ENCODE measurements at regions not wholly inside any gene's neighbourhood (a gene's known extent, or its start where the extent isn't known, plus 50 kb on each side); places are given as distances from the start of the nearest gene placed in this dataset.

DNA sequence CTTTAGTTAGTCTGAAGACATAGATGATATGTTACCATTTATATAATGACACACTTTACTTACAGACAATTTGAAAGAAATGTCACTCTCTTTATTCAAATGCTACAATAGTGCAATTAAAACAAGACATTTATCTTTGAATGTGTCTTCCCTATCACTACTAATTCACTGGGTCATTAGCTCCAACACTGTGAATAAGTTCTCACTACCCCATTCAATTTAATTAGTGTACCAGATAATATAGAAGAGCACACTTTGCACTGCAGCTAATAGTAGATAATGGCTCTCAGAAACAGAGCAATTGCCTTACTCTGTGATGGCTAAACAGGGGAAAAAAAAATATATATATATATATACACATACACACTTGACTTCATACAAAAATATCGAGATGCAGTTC, 497.0 kb downstream of the DTWD2 start:
- H2BK5ac ChIP-seq (ENCODE audit: low read length), result no peak overlapping the region
- no peak overlapping the region for H3K27ac ChIP-seq (replicated peaks; ENCODE audit: low read length)
- no peaks in the 10 kb centered on the region for H3K27me3 ChIP-seq (ENCODE audit: control insufficient read depth in 3 of 3, insufficient read depth in 3 of 3, low read depth in 1 of 3, low read length in 3 of 3)
- H4K8ac ChIP-seq (ENCODE audit: low read depth, low read length), result no peak overlapping the region
- H3K23ac ChIP-seq (ENCODE audit: low read depth, low read length, poor library complexity), result no peak overlapping the region
- H3K9me3 ChIP-seq (replicated peaks in 1 of 2; ENCODE audit: control insufficient read depth in 2 of 2, insufficient read depth in 1 of 2, low read depth in 1 of 2, low read length in 2 of 2), result no peaks in the 10 kb centered on the region
- no peak overlapping the region for H4K91ac ChIP-seq (ENCODE audit: low read depth, low read length, poor library complexity)
- no peak overlapping the region for H2BK12ac ChIP-seq (ENCODE audit: low read length)
- H2BK120ac ChIP-seq (ENCODE audit: low read depth, low read length), result no peak overlapping the region
- H3K4me3 ChIP-seq (ENCODE audit: low read length in 2 of 2), result no peak overlapping the region
- H3K4me2 ChIP-seq (ENCODE audit: insufficient read depth, low read length, poor library complexity, severe bottlenecking), result no peak overlapping the region
- no peak overlapping the region for H2BK15ac ChIP-seq (ENCODE audit: low read length)
- no peaks in the 10 kb centered on the region for H3K79me1 ChIP-seq (ENCODE audit: low read depth, low read length)
- no peak overlapping the region for H3K14ac ChIP-seq (ENCODE audit: low read length)
- H3K36me3 ChIP-seq (replicated peaks in 1 of 2; ENCODE audit: control insufficient read depth in 2 of 2, insufficient read depth in 2 of 2, low read length in 2 of 2), result no peaks in the 10 kb centered on the region
- H3K9ac ChIP-seq (ENCODE audit: low read depth, low read length, poor library complexity), result no peak overlapping the region
- DNase-seq (ENCODE audit: low spot score), result no peak
- H3K4ac ChIP-seq (ENCODE audit: low read length), result no peak overlapping the region
- H3K4me1 ChIP-seq (ENCODE audit: control insufficient read depth in 2 of 2, insufficient read depth in 1 of 2, low read depth in 1 of 2, low read length in 2 of 2), result peaks cover 2 to 7% of the 10 kb centered on the region in 2 donors
- no peak overlapping the region for H3K18ac ChIP-seq (ENCODE audit: low read length)
- WGBS, 2 donors (ENCODE audit: extremely low coverage in 2 of 2, insufficient read length in 2 of 2, insufficient replicate concordance in 1 of 2), result no CpG with 5 or more reads among the region's 1 CpG
- H2AK5ac ChIP-seq (ENCODE audit: low read depth, low read length), result no peak overlapping the region
- no peak overlapping the region for H2AFZ ChIP-seq (ENCODE audit: low read length)

DNA sequence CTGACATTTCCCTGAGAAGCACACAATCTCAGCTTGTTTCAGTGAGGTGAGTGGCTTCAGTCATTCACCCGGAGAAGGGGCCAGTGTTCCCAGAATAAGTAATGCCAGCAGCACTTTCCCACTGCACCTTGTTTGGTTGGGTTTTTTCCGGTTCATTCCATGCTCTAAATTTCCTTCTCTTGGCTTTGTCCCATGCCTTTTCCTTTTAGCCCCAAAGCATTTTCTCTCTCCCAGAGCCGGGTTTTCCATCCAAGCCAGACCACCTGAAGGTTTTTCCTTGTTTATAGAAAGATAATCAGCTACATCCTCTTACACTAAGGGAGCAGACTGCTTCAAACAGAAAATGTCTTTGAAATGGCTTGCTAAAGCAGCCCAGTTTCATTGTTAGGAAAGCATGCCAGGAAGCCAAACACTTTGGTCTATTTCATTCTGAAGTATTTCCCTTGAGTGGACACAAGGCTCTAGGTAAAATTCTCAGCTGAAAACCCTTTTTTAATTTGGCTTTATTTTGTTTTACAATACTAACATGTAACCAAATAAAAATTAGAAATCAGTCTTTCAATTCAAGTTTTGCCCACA, 501.6 kb downstream of the DTWD2 start:
- Histone ChIP-seq H3K4me2 (ENCODE audit: insufficient read depth, low read length, poor library complexity, severe bottlenecking) (no peak overlapping the region), H2AK5ac (ENCODE audit: low read depth, low read length) (no peak overlapping the region), H3K4me3 (ENCODE audit: low read length in 2 of 2) (no peak overlapping the region), H4K91ac (ENCODE audit: low read depth, low read length, poor library complexity) (no peak overlapping the region), H3K27me3 (ENCODE audit: control insufficient read depth in 3 of 3, insufficient read depth in 3 of 3, low read depth in 1 of 3, low read length in 3 of 3) (no peaks in the 10 kb centered on the region), H3K79me1 (ENCODE audit: low read depth, low read length) (no peaks in the 10 kb centered on the region), H3K18ac (ENCODE audit: low read length) (no peak overlapping the region), H3K9ac (ENCODE audit: low read depth, low read length, poor library complexity) (no peak overlapping the region), H2BK120ac (ENCODE audit: low read depth, low read length) (no peak overlapping the region), H3K23ac (ENCODE audit: low read depth, low read length, poor library complexity) (no peak overlapping the region), H3K36me3 (replicated peaks in 1 of 2; ENCODE audit: control insufficient read depth in 2 of 2, insufficient read depth in 2 of 2, low read length in 2 of 2) (no peaks in the 10 kb centered on the region), H2BK5ac (ENCODE audit: low read length) (no peak overlapping the region), H3K4me1 (ENCODE audit: control insufficient read depth in 2 of 2, insufficient read depth in 1 of 2, low read depth in 1 of 2, low read length in 2 of 2) (peaks cover 2 to 8% of the 10 kb centered on the region in 2 donors), H2BK15ac (ENCODE audit: low read length) (no peak overlapping the region), H3K27ac (replicated peaks; ENCODE audit: low read length) (peak overlapping the region; percentile 17), H2AFZ (ENCODE audit: low read length) (peak overlapping the region; percentile 63), H2BK12ac (ENCODE audit: low read length) (no peak overlapping the region), H3K14ac (ENCODE audit: low read length) (no peak overlapping the region), H3K4ac (ENCODE audit: low read length) (no peak overlapping the region), H4K8ac (ENCODE audit: low read depth, low read length) (no peak overlapping the region), H3K9me3 (replicated peaks in 1 of 2; ENCODE audit: control insufficient read depth in 2 of 2, insufficient read depth in 1 of 2, low read depth in 1 of 2, low read length in 2 of 2) (no peaks in the 10 kb centered on the region)
- DNase-seq (ENCODE audit: low spot score), result no peak
- no CpG with 5 or more reads among the region's 3 CpGs for WGBS, 2 donors (ENCODE audit: extremely low coverage in 2 of 2, insufficient read length in 2 of 2, insufficient replicate concordance in 1 of 2)

DNA sequence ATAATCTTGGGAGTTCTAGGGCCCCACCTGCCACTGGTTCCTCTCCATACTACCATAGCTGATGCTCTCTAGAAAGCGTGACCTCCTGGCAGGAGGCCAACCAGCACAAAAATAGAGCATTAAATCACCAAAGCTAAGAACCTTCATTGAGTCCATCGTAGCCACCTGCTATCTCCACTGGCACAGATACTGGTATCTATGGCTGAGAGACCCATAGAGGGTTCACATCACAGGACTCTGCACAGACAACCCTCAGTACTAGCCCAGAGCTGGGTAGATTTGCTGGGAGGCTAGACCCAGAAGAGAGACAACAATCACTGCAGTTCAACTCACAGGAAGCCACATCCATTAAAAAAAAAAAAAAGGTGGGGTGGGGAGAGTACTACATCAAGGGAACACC, 509.1 kb downstream of the DTWD2 start:
- H2BK15ac ChIP-seq (ENCODE audit: low read length), result no peak overlapping the region
- no peak overlapping the region for H2AFZ ChIP-seq (ENCODE audit: low read length)
- no peak overlapping the region for H2AK5ac ChIP-seq (ENCODE audit: low read depth, low read length)
- no peak overlapping the region for H3K4ac ChIP-seq (ENCODE audit: low read length)
- H4K8ac ChIP-seq (ENCODE audit: low read depth, low read length), result no peak overlapping the region
- H3K14ac ChIP-seq (ENCODE audit: low read length), result no peak overlapping the region
- H4K91ac ChIP-seq (ENCODE audit: low read depth, low read length, poor library complexity), result no peak overlapping the region
- no peak for DNase-seq (ENCODE audit: low spot score)
- no peak overlapping the region for H2BK120ac ChIP-seq (ENCODE audit: low read depth, low read length)
- no CpG with 5 or more reads among the region's 2 CpGs for WGBS, 2 donors (ENCODE audit: extremely low coverage in 2 of 2, insufficient read length in 2 of 2, insufficient replicate concordance in 1 of 2)
- H3K4me3 ChIP-seq (ENCODE audit: low read length in 2 of 2), result no peak overlapping the region
- H3K23ac ChIP-seq (ENCODE audit: low read depth, low read length, poor library complexity), result no peak overlapping the region
- no peaks in the 10 kb centered on the region for H3K79me1 ChIP-seq (ENCODE audit: low read depth, low read length)
- H3K9me3 ChIP-seq (replicated peaks in 1 of 2; ENCODE audit: control insufficient read depth in 2 of 2, insufficient read depth in 1 of 2, low read depth in 1 of 2, low read length in 2 of 2), result peaks cover 0 to 2% of the 10 kb centered on the region in 2 donors
- H3K18ac ChIP-seq (ENCODE audit: low read length), result no peak overlapping the region
- no peak overlapping the region for H3K4me2 ChIP-seq (ENCODE audit: insufficient read depth, low read length, poor library complexity, severe bottlenecking)
- no peak overlapping the region for H3K9ac ChIP-seq (ENCODE audit: low read depth, low read length, poor library complexity)
- no peak overlapping the region for H2BK12ac ChIP-seq (ENCODE audit: low read length)
- H3K4me1 ChIP-seq (ENCODE audit: control insufficient read depth in 2 of 2, insufficient read depth in 1 of 2, low read depth in 1 of 2, low read length in 2 of 2), result no peaks in the 10 kb centered on the region
- no peak overlapping the region for H3K27ac ChIP-seq (replicated peaks; ENCODE audit: low read length)
- H3K27me3 ChIP-seq (ENCODE audit: control insufficient read depth in 3 of 3, insufficient read depth in 3 of 3, low read depth in 1 of 3, low read length in 3 of 3), result no peaks in the 10 kb centered on the region
- H2BK5ac ChIP-seq (ENCODE audit: low read length), result no peak overlapping the region
- no peaks in the 10 kb centered on the region for H3K36me3 ChIP-seq (replicated peaks in 1 of 2; ENCODE audit: control insufficient read depth in 2 of 2, insufficient read depth in 2 of 2, low read length in 2 of 2)

GRCh38 chr5:118478852-118479251, 509.5 kb downstream of the DTWD2 start:
- H3K14ac ChIP-seq (ENCODE audit: low read length), result peak overlapping the region; percentile 38
- no peak overlapping the region for H2AFZ ChIP-seq (ENCODE audit: low read length)
- peaks cover 0 to 2% of the 10 kb centered on the region in 2 donors for H3K9me3 ChIP-seq (replicated peaks in 1 of 2; ENCODE audit: control insufficient read depth in 2 of 2, insufficient read depth in 1 of 2, low read depth in 1 of 2, low read length in 2 of 2)
- no peak overlapping the region for H3K18ac ChIP-seq (ENCODE audit: low read length)
- H3K27ac ChIP-seq (replicated peaks; ENCODE audit: low read length), result no peak overlapping the region
- no peaks in the 10 kb centered on the region for H3K4me1 ChIP-seq (ENCODE audit: control insufficient read depth in 2 of 2, insufficient read depth in 1 of 2, low read depth in 1 of 2, low read length in 2 of 2)
- H4K8ac ChIP-seq (ENCODE audit: low read depth, low read length), result no peak overlapping the region
- no peaks in the 10 kb centered on the region for H3K27me3 ChIP-seq (ENCODE audit: control insufficient read depth in 3 of 3, insufficient read depth in 3 of 3, low read depth in 1 of 3, low read length in 3 of 3)
- H3K79me1 ChIP-seq (ENCODE audit: low read depth, low read length), result no peaks in the 10 kb centered on the region
- no peak for DNase-seq (ENCODE audit: low spot score)
- no peaks in the 10 kb centered on the region for H3K36me3 ChIP-seq (replicated peaks in 1 of 2; ENCODE audit: control insufficient read depth in 2 of 2, insufficient read depth in 2 of 2, low read length in 2 of 2)
- H3K4me3 ChIP-seq (ENCODE audit: low read length in 2 of 2), result peak overlapping the region in 1 of 2 donors; percentile 58
- no peak overlapping the region for H3K4me2 ChIP-seq (ENCODE audit: insufficient read depth, low read length, poor library complexity, severe bottlenecking)
- H3K23ac ChIP-seq (ENCODE audit: low read depth, low read length, poor library complexity), result no peak overlapping the region
- no peak overlapping the region for H4K91ac ChIP-seq (ENCODE audit: low read depth, low read length, poor library complexity)
- H2BK15ac ChIP-seq (ENCODE audit: low read length), result no peak overlapping the region
- no peak overlapping the region for H3K4ac ChIP-seq (ENCODE audit: low read length)
- WGBS, 2 donors (ENCODE audit: extremely low coverage in 2 of 2, insufficient read length in 2 of 2, insufficient replicate concordance in 1 of 2), result no CpG with 5 or more reads among the region's 8 CpGs
- no peak overlapping the region for H2BK12ac ChIP-seq (ENCODE audit: low read length)
- H2AK5ac ChIP-seq (ENCODE audit: low read depth, low read length), result no peak overlapping the region
- no peak overlapping the region for H3K9ac ChIP-seq (ENCODE audit: low read depth, low read length, poor library complexity)
- no peak overlapping the region for H2BK120ac ChIP-seq (ENCODE audit: low read depth, low read length)
- no peak overlapping the region for H2BK5ac ChIP-seq (ENCODE audit: low read length)

All from neuronal stem cell (in vitro differentiated cells).